ENCODE measurements at regions not wholly inside any gene's neighbourhood (a gene's known extent, or its start where the extent isn't known, plus 50 kb on each side); places are given as distances from the start of the nearest gene placed in this dataset.

GRCh38 chr12:14254781-14255180, 110.7 kb upstream of the ATF7IP start:
- Histone ChIP-seq H3K4me3 (ENCODE audit: low read length) (no peak overlapping the region), H3K27ac (ENCODE audit: low read depth, low read length) (no peak overlapping the region), H2BK120ac (ENCODE audit: low read depth, low read length) (no peak overlapping the region), H3K56ac (ENCODE audit: low read length) (peak overlapping the region; percentile 68), H4K8ac (ENCODE audit: low read depth, low read length) (no peak overlapping the region), H2BK15ac (replicated peaks; ENCODE audit: low read depth) (no peak overlapping the region), H3K18ac (ENCODE audit: low read length) (no peak overlapping the region), H3K9ac (ENCODE audit: low read length) (no peak overlapping the region), H3K79me2 (ENCODE audit: control insufficient read depth, insufficient read depth, low read length) (no peaks in the 10 kb centered on the region), H3K23ac (ENCODE audit: low read length) (no peak overlapping the region), H3K27me3 (ENCODE audit: insufficient read depth, low read length, poor library complexity) (no peaks in the 10 kb centered on the region), H4K5ac (ENCODE audit: low read length) (no peak overlapping the region), H2AK5ac (ENCODE audit: low read length) (peak overlapping the region; percentile 79), H2BK5ac (ENCODE audit: low read length) (peak overlapping the region; percentile 11), H3K36me3 (ENCODE audit: control insufficient read depth, insufficient read depth, low read length) (no peaks in the 10 kb centered on the region), H3K4me1 (ENCODE audit: control insufficient read depth, low read depth, low read length) (peaks cover 9% of the 10 kb centered on the region), H3K4me2 (ENCODE audit: low read length) (no peak overlapping the region), H3K4ac (ENCODE audit: low read depth, low read length) (no peak overlapping the region), H3K79me1 (ENCODE audit: low read length) (no peaks in the 10 kb centered on the region)
- WGBS (ENCODE audit: extremely low coverage, insufficient coverage, low lambda C conversion rate), result no CpG with 5 or more reads among the region's 6 CpGs
- DNase-seq, result no peak

DNA sequence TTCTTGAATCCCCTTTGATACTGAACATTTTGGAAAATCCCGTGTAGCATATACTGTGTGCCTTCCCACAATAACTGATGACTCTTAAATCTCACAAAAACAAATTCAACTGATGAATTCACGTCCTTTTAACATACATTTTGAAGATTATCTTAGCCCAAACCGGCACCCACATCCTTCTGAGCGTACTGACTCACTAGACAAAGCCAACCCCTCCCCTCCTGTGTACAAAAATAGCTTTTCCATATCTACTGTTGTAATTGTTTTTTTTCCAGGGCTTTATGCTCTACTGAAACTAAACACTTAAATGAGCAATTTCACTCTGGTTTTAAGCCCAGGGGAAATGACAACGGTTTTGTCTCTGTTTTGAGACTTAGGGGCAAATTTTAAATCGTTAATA, 109.4 kb upstream of the ATF7IP start:
- no peak overlapping the region for H3K27ac ChIP-seq (ENCODE audit: low read depth, low read length)
- H3K18ac ChIP-seq (ENCODE audit: low read length), result peak overlapping the region; percentile 88
- no peaks in the 10 kb centered on the region for H3K27me3 ChIP-seq (ENCODE audit: insufficient read depth, low read length, poor library complexity)
- H2BK120ac ChIP-seq (ENCODE audit: low read depth, low read length), result peak overlapping the region; percentile 69
- no peak overlapping the region for H3K4ac ChIP-seq (ENCODE audit: low read depth, low read length)
- H2BK5ac ChIP-seq (ENCODE audit: low read length), result no peak overlapping the region
- H4K8ac ChIP-seq (ENCODE audit: low read depth, low read length), result no peak overlapping the region
- no peak overlapping the region for H2AK5ac ChIP-seq (ENCODE audit: low read length)
- H3K4me2 ChIP-seq (ENCODE audit: low read length), result no peak overlapping the region
- 100% methylated on average over 1 of the region's 6 CpGs for WGBS (ENCODE audit: extremely low coverage, insufficient coverage, low lambda C conversion rate)
- H3K36me3 ChIP-seq (ENCODE audit: control insufficient read depth, insufficient read depth, low read length), result no peaks in the 10 kb centered on the region
- DNase-seq, result no peak
- peak overlapping the region; percentile 92 for H2BK15ac ChIP-seq (replicated peaks; ENCODE audit: low read depth)
- peak overlapping the region; percentile 74 for H3K56ac ChIP-seq (ENCODE audit: low read length)
- H3K79me1 ChIP-seq (ENCODE audit: low read length), result no peaks in the 10 kb centered on the region
- H4K5ac ChIP-seq (ENCODE audit: low read length), result no peak overlapping the region
- no peak overlapping the region for H3K4me3 ChIP-seq (ENCODE audit: low read length)
- H3K4me1 ChIP-seq (ENCODE audit: control insufficient read depth, low read depth, low read length), result peaks cover 15% of the 10 kb centered on the region
- no peak overlapping the region for H3K23ac ChIP-seq (ENCODE audit: low read length)
- no peaks in the 10 kb centered on the region for H3K79me2 ChIP-seq (ENCODE audit: control insufficient read depth, insufficient read depth, low read length)
- H3K9ac ChIP-seq (ENCODE audit: low read length), result peak overlapping the region; percentile 23

DNA sequence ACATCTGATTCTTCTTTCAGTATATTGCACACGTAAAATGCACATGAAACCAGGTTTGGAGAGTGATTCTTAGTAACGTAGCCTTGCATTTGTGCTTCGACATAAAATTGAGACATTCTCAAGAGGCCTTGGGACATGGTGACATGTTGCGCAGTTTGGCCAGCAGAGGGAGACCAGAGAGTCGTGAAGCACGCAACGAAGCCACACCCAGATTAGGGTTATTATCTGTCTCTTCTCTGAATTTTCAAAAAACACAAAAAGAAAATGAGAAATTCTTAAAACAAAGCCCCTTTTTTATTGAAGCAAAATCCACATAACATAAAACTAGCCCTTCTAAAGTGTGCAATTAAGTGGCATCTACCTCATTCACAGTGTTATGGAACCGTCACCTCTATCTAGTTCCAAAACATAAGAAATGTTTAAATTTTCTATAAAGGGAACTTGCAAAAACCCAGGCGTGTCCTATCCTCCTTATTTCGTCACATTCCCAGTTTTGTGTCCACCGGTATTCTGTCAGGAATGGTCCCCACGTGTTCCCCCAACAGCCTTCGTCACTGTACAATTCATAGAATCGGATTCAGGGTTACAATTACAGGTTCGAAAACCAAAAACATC, 108.8 kb upstream of the ATF7IP start:
- no peaks in the 10 kb centered on the region for H3K79me1 ChIP-seq (ENCODE audit: low read length)
- peak overlapping the region; percentile 59 for H3K9ac ChIP-seq (ENCODE audit: low read length)
- no peak overlapping the region for H2AK5ac ChIP-seq (ENCODE audit: low read length)
- H3K4ac ChIP-seq (ENCODE audit: low read depth, low read length), result peak overlapping the region; percentile 98
- DNase-seq, result peak; percentile 92
- H2BK5ac ChIP-seq (ENCODE audit: low read length), result peak overlapping the region; percentile 87
- H3K79me2 ChIP-seq (ENCODE audit: control insufficient read depth, insufficient read depth, low read length), result no peaks in the 10 kb centered on the region
- H3K4me3 ChIP-seq (ENCODE audit: low read length), result no peak overlapping the region
- peak overlapping the region; percentile 82 for H4K8ac ChIP-seq (ENCODE audit: low read depth, low read length)
- peak overlapping the region; percentile 65 for H4K5ac ChIP-seq (ENCODE audit: low read length)
- H3K18ac ChIP-seq (ENCODE audit: low read length), result peak overlapping the region; percentile 99
- peaks cover 15% of the 10 kb centered on the region for H3K4me1 ChIP-seq (ENCODE audit: control insufficient read depth, low read depth, low read length)
- no CpG with 5 or more reads among the region's 15 CpGs for WGBS (ENCODE audit: extremely low coverage, insufficient coverage, low lambda C conversion rate)
- no peak overlapping the region for H3K4me2 ChIP-seq (ENCODE audit: low read length)
- H3K36me3 ChIP-seq (ENCODE audit: control insufficient read depth, insufficient read depth, low read length), result no peaks in the 10 kb centered on the region
- peak overlapping the region; percentile 84 for H2BK120ac ChIP-seq (ENCODE audit: low read depth, low read length)
- H3K27ac ChIP-seq (ENCODE audit: low read depth, low read length), result peak overlapping the region; percentile 79
- H2BK15ac ChIP-seq (replicated peaks; ENCODE audit: low read depth), result peak overlapping the region; percentile 93
- H3K27me3 ChIP-seq (ENCODE audit: insufficient read depth, low read length, poor library complexity), result no peaks in the 10 kb centered on the region
- H3K56ac ChIP-seq (ENCODE audit: low read length), result peak overlapping the region; percentile 81
- no peak overlapping the region for H3K23ac ChIP-seq (ENCODE audit: low read length)

- no peak overlapping the region for H3K4me3 ChIP-seq (ENCODE audit: low read length)
- WGBS (ENCODE audit: extremely low coverage, insufficient coverage, low lambda C conversion rate), result no CpG with 5 or more reads among the region's 7 CpGs
These were observed 108.2 kb upstream of the ATF7IP start for GRCh38 chr12:14257303-14257733.

DNA sequence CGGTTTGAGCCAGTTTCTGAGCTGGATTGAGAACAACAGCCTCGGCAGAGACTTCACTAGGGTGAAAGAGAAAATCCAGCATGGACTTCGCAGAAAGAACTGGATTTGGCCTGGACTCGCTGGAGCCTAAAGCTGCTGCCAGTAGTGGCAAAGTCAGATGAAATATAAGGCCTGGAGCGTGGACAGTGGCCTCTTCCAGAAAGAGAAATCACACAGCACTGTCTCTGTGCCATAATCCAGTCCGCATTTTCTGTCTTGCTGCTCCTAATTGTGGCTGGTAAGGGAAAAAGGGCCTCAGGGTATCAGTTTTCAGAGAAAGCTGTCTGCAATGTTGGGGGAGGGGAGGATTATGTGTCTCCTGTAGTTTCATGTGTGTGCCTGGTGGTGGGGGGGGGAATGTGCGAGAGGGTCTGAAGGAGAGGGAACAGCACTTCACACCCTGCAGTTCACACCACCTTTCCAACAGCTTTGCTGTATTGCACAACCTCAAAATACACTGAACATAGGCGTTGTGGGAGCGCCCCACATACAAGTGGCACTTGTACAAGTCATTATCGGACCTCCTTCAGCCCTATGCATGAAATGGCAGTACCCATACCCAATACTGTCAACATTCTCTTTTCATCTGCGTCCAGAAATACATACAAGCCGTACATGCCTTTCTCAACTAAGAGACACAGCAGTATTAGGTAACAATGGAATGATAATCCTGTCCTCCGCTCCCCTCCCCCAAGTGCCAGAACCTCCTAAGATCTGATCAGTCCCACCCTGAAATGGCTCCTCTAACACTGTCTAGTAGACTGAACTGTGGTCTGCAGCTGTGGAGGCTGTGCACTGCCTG, 107.5 kb upstream of the ATF7IP start:
- Histone ChIP-seq H3K79me1 (ENCODE audit: low read length) (no peaks in the 10 kb centered on the region), H3K18ac (ENCODE audit: low read length) (peak overlapping the region; percentile 82), H3K4me1 (ENCODE audit: control insufficient read depth, low read depth, low read length) (peaks cover 15% of the 10 kb centered on the region), H3K79me2 (ENCODE audit: control insufficient read depth, insufficient read depth, low read length) (no peaks in the 10 kb centered on the region), H3K9ac (ENCODE audit: low read length) (peak overlapping the region; percentile 45), H3K4me2 (ENCODE audit: low read length) (peak overlapping the region; percentile 12), H4K8ac (ENCODE audit: low read depth, low read length) (no peak overlapping the region), H3K36me3 (ENCODE audit: control insufficient read depth, insufficient read depth, low read length) (no peaks in the 10 kb centered on the region), H3K4me3 (ENCODE audit: low read length) (no peak overlapping the region), H3K23ac (ENCODE audit: low read length) (no peak overlapping the region), H4K5ac (ENCODE audit: low read length) (peak overlapping the region; percentile 98), H3K27me3 (ENCODE audit: insufficient read depth, low read length, poor library complexity) (no peaks in the 10 kb centered on the region), H2BK15ac (replicated peaks; ENCODE audit: low read depth) (peak overlapping the region; percentile 0), H3K56ac (ENCODE audit: low read length) (peak overlapping the region; percentile 82), H3K4ac (ENCODE audit: low read depth, low read length) (peak overlapping the region; percentile 97), H2BK5ac (ENCODE audit: low read length) (peak overlapping the region; percentile 97), H2BK120ac (ENCODE audit: low read depth, low read length) (peak overlapping the region; percentile 86), H3K27ac (ENCODE audit: low read depth, low read length) (peak overlapping the region; percentile 78), H2AK5ac (ENCODE audit: low read length) (peak overlapping the region; percentile 71)
- DNase-seq, result peak; percentile 100
- WGBS (ENCODE audit: extremely low coverage, insufficient coverage, low lambda C conversion rate), result no CpG with 5 or more reads among the region's 13 CpGs

More at GRCh38 chr12:14257303-14257733, 108.2 kb upstream of the ATF7IP start:
- no peaks in the 10 kb centered on the region for H3K79me1 ChIP-seq (ENCODE audit: low read length)
- H3K18ac ChIP-seq (ENCODE audit: low read length), result no peak overlapping the region
- H3K56ac ChIP-seq (ENCODE audit: low read length), result no peak overlapping the region
- no peak overlapping the region for H2AK5ac ChIP-seq (ENCODE audit: low read length)
- peaks cover 15% of the 10 kb centered on the region for H3K4me1 ChIP-seq (ENCODE audit: control insufficient read depth, low read depth, low read length)
- no peaks in the 10 kb centered on the region for H3K27me3 ChIP-seq (ENCODE audit: insufficient read depth, low read length, poor library complexity)
- no peak for DNase-seq
- no peaks in the 10 kb centered on the region for H3K79me2 ChIP-seq (ENCODE audit: control insufficient read depth, insufficient read depth, low read length)
- no peak overlapping the region for H4K5ac ChIP-seq (ENCODE audit: low read length)
- H2BK15ac ChIP-seq (replicated peaks; ENCODE audit: low read depth), result no peak overlapping the region
- no peak overlapping the region for H2BK5ac ChIP-seq (ENCODE audit: low read length)
- no peak overlapping the region for H4K8ac ChIP-seq (ENCODE audit: low read depth, low read length)
- no peaks in the 10 kb centered on the region for H3K36me3 ChIP-seq (ENCODE audit: control insufficient read depth, insufficient read depth, low read length)
- peak overlapping the region; percentile 79 for H3K27ac ChIP-seq (ENCODE audit: low read depth, low read length)
- no peak overlapping the region for H3K23ac ChIP-seq (ENCODE audit: low read length)
- no peak overlapping the region for H3K4ac ChIP-seq (ENCODE audit: low read depth, low read length)
- H3K4me2 ChIP-seq (ENCODE audit: low read length), result no peak overlapping the region
- peak overlapping the region; percentile 59 for H3K9ac ChIP-seq (ENCODE audit: low read length)
- no peak overlapping the region for H2BK120ac ChIP-seq (ENCODE audit: low read depth, low read length)

Data from mesendoderm (in vitro differentiated cells).